NT2/D1 (cell line): ENCODE measurements at regions not wholly inside any gene's neighbourhood (a gene's known extent, or its start where the extent isn't known, plus 50 kb on each side); places are given as distances from the start of the nearest gene placed in this dataset.

Source experiments
- SUZ12 ChIP-seq: IDR thresholded peaks from 2 replicates; pipeline ENCODE4 v1.6.1; 2011; ENCODE audit not compliant: insufficient read length, insufficient read depth; ENCODE audit errors: extremely low read depth
- YY1 ChIP-seq: IDR thresholded peaks from 2 replicates; pipeline ENCODE4 v1.6.1; 2011; ENCODE audit not compliant: insufficient read length, insufficient read depth
- ZNF274 ChIP-seq: IDR thresholded peaks from 2 replicates; pipeline ENCODE4 v1.6.1; 2011; ENCODE audit warnings: mild to moderate bottlenecking, low read depth, low read length

GRCh38 chr7:79949778-79950177 is 184.9 kb upstream of the GNAI1 start:
- TF ChIP-seq YY1: no peak
- no peak for TF ChIP-seq SUZ12
- TF ChIP-seq ZNF274: no peak
